ENCODE measurements at regions not wholly inside any gene's neighbourhood (a gene's known extent, or its start where the extent isn't known, plus 50 kb on each side); places are given as distances from the start of the nearest gene placed in this dataset.

DNA sequence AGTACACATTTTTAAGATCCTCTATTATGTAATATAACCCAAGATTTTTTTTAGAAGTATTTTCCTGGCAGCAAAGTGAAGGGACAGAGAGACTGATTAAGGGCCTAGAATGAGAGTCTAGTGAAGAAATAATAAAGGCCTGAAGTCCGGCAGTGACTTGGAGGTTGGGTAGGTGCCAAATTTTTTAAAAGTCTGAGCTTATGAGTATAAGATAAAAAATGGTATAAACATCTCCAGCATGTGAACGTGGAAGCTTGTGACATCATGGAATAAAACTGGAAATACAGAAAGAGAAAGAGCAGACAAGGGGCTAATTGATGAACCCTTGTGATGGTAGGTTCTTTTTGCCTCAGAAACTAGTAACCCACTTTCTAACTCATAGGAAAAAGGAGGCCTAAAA is 174.6 kb downstream of the SUCLA2 start:
- DNase-seq: no peak

DNA sequence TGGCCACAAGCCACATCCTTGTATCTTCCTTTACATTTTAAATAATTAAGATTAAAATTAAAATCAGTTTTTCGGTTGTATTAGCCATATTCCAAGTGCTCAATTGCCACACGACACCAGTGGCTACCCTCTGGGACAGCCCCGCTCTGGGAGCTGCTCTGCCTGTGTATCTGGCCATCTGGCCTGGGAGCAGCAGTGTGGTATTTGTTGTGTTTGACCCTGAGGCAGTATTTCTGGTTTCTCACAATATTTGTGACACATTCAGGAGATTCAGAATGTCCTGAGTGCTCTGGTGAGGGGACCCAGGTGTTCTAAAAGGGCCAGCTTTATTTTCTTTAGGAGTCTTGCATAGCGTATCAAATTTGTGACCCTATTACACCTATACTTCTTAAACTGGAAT is 179.0 kb downstream of the SUCLA2 start:
- no peak for DNase-seq

DNA sequence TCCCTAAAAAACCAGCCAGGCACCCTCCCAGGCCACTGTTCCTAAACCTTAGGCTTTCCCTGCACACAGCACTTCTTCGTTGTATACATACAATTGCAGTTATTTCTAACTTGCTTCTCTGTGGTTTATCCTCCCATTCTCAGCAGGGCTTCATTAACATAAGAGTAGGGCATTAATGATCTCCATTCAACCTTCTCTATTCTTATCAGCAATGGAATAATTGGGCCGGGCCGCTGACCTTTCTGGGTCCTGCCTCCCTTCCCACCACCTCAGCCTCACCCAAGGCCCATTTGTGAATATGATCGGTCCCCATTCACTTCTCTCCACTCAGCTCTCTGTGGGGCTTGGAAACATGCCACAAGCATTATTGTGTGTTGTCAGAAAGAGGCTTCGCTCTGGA is 184.2 kb downstream of the SUCLA2 start:
- DNase-seq: no peak

DNA sequence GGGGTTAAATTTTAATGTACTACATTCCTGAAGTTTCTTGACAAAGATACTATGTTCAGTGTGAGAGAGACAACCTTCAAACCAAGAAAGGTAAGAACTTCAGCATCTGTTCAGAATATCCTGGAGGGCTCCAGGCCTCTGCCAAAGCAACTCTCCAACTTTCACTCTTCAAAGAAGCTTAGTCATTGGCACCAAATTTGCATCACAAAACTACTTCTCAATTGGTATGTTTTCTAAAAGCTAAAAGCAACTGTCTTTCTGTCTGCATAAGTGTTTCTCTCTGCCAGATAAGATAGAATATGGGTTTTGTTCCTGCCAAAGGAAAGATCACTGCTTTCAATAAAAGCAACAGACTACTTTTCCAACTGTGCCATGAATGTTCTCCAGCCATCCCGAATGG is 187.4 kb downstream of the SUCLA2 start:
- no peak for DNase-seq

DNA sequence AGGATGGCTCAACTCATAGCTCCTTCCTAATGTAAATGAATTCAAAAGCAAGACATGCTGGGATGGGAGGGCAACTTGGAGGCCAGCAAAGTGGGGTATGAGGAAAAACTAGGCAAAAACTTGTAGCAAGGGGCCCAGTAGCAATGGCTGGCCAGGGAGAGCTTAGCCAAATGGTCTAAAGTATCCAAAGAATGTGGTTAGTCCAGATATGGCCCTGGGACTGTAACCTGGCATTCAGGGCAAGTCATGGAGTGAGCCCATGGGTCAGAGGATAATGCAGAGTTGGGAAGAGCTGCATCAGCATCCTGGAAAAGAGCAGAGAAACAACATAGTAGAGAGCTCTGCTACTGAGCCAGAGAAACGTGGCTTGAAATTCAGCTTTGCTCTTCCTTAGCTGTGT is 191.7 kb downstream of the SUCLA2 start:
- no peak for DNase-seq

- DNase-seq: no peak
Observed at GRCh38 chr13:47803131-47803530, 197.9 kb downstream of the SUCLA2 start.

GRCh38 chr13:47801555-47801954 is 199.5 kb downstream of the SUCLA2 start:
- no peak for DNase-seq

DNA sequence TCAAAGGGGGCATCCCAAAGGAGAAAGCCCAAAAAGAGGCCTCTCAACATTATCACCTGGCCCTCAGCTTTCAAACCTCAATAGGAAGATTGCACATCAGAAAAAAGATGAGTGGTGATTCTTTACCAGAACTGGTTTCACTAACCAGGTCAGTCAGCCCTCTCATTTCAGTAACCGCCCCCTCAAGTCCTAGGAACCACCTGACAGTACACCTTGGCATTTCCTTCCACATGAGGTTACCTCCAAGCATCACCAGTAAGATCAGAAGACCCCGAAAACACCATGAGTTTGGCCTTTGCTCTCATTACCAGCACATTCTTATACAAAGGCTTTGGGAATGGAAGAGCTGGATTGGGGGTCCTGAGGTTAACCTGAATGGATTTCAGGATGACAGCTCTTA is 200.5 kb downstream of the SUCLA2 start:
- DNase-seq: no peak

DNA sequence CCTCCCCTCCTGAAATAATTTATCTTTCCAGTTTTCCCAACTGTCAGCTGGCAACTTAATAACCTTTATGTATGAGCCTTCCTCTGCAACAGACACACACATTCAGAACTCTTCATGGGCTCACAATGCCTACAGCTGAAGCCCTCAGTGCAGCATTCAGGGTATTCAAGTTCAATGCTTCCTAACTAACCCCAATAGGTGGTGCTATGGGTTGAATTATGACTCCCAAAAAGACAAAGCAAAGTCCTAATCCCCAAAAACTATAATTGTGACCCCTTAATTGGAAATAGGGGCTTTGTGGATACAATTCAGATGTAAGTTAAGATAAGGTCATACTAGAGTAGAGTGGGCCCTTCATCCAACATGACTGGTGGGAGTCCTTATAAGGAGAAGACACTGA is 202.2 kb downstream of the SUCLA2 start:
- peak; percentile 52 for DNase-seq

- no peak for DNase-seq
Observed at GRCh38 chr13:47798194-47798593, 202.9 kb downstream of the SUCLA2 start.

DNA sequence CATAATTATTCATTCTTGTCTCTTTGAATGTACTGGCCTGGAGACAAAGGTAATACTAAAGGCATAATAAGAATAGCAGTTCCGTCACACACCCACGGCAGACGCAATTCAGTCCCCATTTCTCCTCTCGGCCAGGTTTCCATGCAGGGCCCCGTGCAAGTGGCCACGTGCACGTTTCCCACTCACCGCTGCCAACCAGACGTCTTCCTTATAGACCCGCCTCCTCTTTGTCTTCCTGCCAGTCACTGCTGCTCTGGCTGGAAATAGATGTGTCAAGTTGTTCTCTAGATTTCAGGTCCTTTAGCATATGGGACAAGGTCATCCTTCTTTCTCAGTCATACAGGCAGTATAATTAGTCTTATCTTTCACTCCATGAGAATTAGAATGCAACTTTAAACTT is 204.3 kb downstream of the SUCLA2 start:
- DNase-seq: no peak

DNA sequence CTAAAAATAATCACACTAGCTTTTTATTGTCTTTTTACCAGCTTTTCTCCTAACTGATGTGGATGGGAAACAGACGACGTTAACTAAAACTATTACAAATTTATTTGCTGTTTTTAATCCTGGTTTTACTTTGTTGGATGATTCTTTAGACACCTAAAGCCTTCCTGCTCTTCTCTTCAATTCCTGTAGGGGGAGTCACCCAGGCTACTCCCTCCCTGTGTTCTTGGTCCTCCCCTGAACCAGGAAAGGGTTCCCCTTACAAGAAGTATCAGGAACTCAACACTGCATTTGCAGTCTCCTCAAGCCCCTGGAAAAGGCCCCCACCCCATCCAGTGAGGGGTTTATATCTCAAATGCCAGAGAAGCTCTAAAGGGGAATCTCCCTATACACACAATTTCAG is 206.1 kb downstream of the SUCLA2 start:
- peak; percentile 38 for DNase-seq

- no peak for DNase-seq
Observed at GRCh38 chr13:47790755-47791154, 210.3 kb downstream of the SUCLA2 start.

DNA sequence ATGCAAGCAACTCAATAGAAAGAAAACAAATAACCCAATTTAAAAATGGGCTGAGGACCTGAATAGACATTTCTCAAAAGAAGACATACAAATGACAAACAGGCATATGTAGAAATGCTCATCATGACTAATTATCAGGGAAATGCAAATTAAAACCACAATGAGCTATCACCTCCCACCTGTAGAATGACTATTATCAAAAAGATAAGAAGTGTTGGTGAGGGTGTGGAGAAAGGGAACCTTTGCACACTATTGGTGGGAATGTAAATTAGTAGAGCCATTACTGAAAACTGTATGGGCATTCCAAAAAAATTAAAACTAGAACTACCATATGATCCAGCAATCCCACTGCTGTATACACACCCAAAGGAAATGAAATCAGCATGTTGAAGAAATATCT is 212.2 kb downstream of the SUCLA2 start:
- no peak for DNase-seq

- DNase-seq: no peak
Observed at GRCh38 chr13:47774671-47774994, 226.4 kb downstream of the SUCLA2 start.

DNA sequence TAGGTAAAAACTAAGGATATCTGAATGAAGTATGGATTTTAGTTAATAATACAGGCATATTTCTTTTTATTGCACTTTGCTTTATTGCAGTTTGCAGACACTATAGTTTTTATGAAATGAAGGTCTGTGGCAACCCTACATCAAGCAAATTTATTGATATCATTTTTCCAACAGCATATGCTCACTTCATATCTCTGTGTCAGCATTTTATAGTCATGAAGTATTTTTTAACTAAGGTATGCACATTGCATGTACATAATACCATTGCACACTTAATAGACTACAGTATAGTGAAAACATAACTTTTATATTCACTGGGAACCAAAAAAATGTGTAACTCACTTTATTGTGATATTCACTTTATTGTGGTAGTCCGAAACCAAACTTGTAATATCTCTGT is 236.3 kb downstream of the SUCLA2 start:
- no peak for DNase-seq

DNA sequence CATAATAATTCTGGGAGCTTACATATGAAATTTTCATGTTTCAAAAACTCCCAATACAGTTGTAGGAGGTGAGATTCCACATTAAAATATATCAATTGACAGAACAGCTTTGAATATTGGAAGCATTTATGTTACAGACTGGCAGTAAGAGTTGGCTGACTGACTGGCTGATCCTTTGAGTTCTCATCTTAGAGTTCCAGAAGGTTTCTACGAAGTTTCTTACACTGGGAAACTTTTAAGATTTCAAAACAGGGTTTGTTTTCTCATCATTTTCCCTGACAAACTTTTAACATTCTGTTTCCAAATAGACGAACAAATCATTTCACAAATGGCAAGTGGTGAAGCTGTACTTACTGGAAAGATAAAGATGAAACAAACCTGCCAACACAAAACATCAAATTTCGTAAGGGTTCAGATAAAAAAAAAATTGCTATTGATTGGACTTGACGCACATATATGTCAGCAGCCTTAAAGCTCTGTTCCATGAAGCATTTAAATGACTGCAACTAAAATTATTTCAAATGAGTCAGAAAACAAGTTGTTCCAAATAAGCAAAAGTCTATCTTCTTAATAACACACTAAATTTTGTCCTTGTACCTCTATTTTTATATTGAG is 243.5 kb downstream of the SUCLA2 start:
- DNase-seq: no peak

- no peak for DNase-seq
Observed at GRCh38 chr13:47747901-47748300, 253.2 kb downstream of the SUCLA2 start.

- DNase-seq: no peak
Observed at GRCh38 chr13:47726394-47726793, 274.7 kb downstream of the SUCLA2 start.

GRCh38 chr13:47723898-47724297 is 277.2 kb downstream of the SUCLA2 start:
- no peak for DNase-seq

DNA sequence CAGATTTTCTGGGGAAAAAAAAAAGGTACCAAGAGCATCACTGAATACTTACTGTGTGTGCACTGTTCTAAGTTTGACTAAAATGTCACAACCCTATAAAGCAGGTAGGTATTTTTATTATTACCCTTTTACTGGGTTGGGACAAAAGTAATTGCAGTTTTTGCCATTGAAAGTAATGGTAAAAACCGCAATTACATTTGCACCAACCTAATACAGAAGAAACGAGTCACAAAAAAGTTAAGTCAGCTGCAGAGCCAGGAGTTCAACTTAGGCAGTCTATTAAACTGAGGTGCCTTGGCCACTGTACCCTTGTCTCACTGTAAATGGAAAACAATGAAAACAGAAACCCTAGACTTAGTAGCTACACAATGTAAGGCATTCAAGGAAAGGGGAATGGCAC is 281.9 kb downstream of the SUCLA2 start:
- no peak for DNase-seq

GRCh38 chr13:47718556-47718955 is 282.5 kb downstream of the SUCLA2 start:
- DNase-seq: no peak

- DNase-seq: no peak
Observed at GRCh38 chr13:47708386-47708785, 292.7 kb downstream of the SUCLA2 start.

- DNase-seq: no peak
Observed at GRCh38 chr13:47707414-47707813, 293.7 kb downstream of the SUCLA2 start.

- no peak for DNase-seq
Observed at GRCh38 chr13:47705185-47705584, 295.9 kb downstream of the SUCLA2 start.

DNA sequence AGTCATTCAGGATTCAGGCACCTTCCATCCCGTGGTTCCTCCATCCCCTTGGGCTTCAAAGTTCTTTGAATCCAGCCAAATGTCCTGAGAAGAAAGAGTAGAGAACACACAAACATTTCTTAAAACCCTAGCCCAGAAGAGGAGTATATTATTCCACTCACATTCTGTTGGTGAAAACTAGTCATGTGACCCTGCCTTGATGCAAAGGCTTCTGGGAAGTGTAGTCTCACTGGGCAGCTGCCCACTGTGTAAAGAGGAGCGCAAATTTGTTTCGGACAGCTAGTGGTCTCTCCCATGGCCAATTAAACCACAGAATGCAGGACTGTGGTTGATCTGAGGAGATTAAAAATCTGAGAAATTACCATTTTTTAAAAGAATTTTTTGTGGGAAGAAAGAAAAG is 304.4 kb downstream of the SUCLA2 start:
- no peak for DNase-seq
